K562 (cell line): ENCODE measurements at regions not wholly inside any gene's neighbourhood (a gene's known extent, or its start where the extent isn't known, plus 50 kb on each side); places are given as distances from the start of the nearest gene placed in this dataset.

Experiments
- ATAC-seq: fragments of 200-7000 bp; cut with Tn5 transposase; 3 replicates; pipeline ENCODE4 v1.9.1; 2020; ENCODE audit warnings: moderate library complexity
- BruUV-seq: library from RNA; stranded (reverse); fragments of 400-500 nt; replicated peaks from 2 replicates; lab custom pipeline; 2021; lab: Mats Ljungman, UMichigan
- CTCF ChIA-PET: fragments of 300-600 bp; formaldehyde crosslinking; extraction: SDS; loops from one replicate; lab custom pipeline; 2021; ENCODE audit warnings: low intra/inter-chr PET ratio; lab: Yijun Ruan, JAX
- POLR2A ChIA-PET: fragments of 300-600, 350-650 bp; sonication (Branson Sonifier 250); formaldehyde crosslinking; extraction: SDS; loops from one replicate; lab custom pipeline; 2021; ENCODE audit warnings: antibody characterized with exemption, inconsistent platforms; lab: Yijun Ruan, JAX
- DNase-seq, 4 experiments: peaks; one replicate each; pipeline versions ENCODE4 v3.0.0 to v3.0.0-alpha.2; 2011 to 2018; ENCODE audit warnings: low spot score in 3 of 4, mixed read lengths in 3 of 4; ENCODE audit errors: extremely low read depth in 1 of 4
- FAIRE-seq: peaks from 2 replicates; lab custom pipeline; 2011; peaks lifted over from hg19 to GRCh38; lab: Jason Lieb, UNC
- H2AFZ ChIP-seq: 2 replicates; pipeline ENCODE4 v1.6.0; 2011; ENCODE audit warnings: low read depth, low read length, control low read depth, inconsistent platforms
- H3K27ac ChIP-seq: fragments of 200-600 bp; 3 replicates; pipeline ENCODE4 v1.8.0; 2011; ENCODE audit warnings: low read depth, mild to moderate bottlenecking, control low read depth, inconsistent platforms, low read length, moderate library complexity, mixed read lengths; ENCODE audit errors: extremely low read depth
- H3K27me3 ChIP-seq, 2 experiments: fragments of 300-600 bp in 1 of 2; 2 replicates in 1 of 2; 3 replicates in 1 of 2; pipeline versions ENCODE4 v1.6.0 to v1.8.0; 2011; ENCODE audit warnings: inconsistent platforms in 2 of 2, low read length in 2 of 2, mild to moderate bottlenecking in 1 of 2, mixed read lengths in 1 of 2, moderate library complexity in 1 of 2; ENCODE audit not compliant: control insufficient read depth in 2 of 2, insufficient read depth in 2 of 2
- H3K36me3 ChIP-seq: fragments of 300-600 bp; 3 replicates; pipeline ENCODE4 v1.8.0; 2011; ENCODE audit warnings: mild to moderate bottlenecking, low read length, inconsistent platforms; ENCODE audit not compliant: control insufficient read depth, insufficient read depth
- H3K4me1 ChIP-seq, 2 experiments: fragments of 200-600 bp in 1 of 2; replicated peaks in 1 of 2; 2 replicates in 1 of 2; 3 replicates in 1 of 2; pipeline versions ENCODE4 v1.5.1 to v1.8.0; 2011; ENCODE audit warnings: inconsistent platforms in 2 of 2, low read length in 2 of 2, mild to moderate bottlenecking in 1 of 2, mixed read lengths in 1 of 2, moderate library complexity in 1 of 2; ENCODE audit not compliant: control insufficient read depth in 2 of 2, insufficient read depth in 2 of 2
- H3K4me2 ChIP-seq: 2 replicates; pipeline ENCODE4 v1.6.1; 2011; ENCODE audit warnings: low read length, control low read depth, inconsistent platforms, mixed read lengths; ENCODE audit not compliant: insufficient read depth
- H3K4me3 ChIP-seq: fragments of 200-600 bp; sonication (generic), shearing (Covaris generic); 2 replicates; pipeline ENCODE4 v1.5.1; 2016; ENCODE audit warnings: control low read depth, inconsistent platforms
- H3K79me2 ChIP-seq: fragments of 200-600 bp; 3 replicates; pipeline ENCODE4 v1.8.0; 2011; ENCODE audit warnings: low read length, inconsistent platforms; ENCODE audit not compliant: control insufficient read depth, insufficient read depth
- H3K9ac ChIP-seq, 2 experiments: 2 replicates each; pipeline versions ENCODE4 v1.6.0 to v1.6.1; 2011; ENCODE audit warnings: low read depth in 2 of 2, low read length in 2 of 2, control low read depth in 1 of 2, inconsistent platforms in 1 of 2, mild to moderate bottlenecking in 1 of 2, mixed read lengths in 1 of 2; ENCODE audit not compliant: insufficient read depth in 1 of 2
- H3K9me1 ChIP-seq: one replicate; pipeline ENCODE4 v1.6.0; 2011; ENCODE audit warnings: inconsistent platforms, mild to moderate bottlenecking, low read length, moderate library complexity; ENCODE audit not compliant: control insufficient read depth, insufficient read depth
- H3K9me3 ChIP-seq: replicated peaks from 2 replicates; pipeline ENCODE4 v1.5.1; 2011; ENCODE audit warnings: low read depth, low read length, inconsistent platforms; ENCODE audit not compliant: control insufficient read depth, insufficient read depth
- H4K20me1 ChIP-seq: replicated peaks from 2 replicates; pipeline ENCODE4 v1.6.1; 2011; ENCODE audit warnings: low read length, inconsistent platforms, mixed read lengths; ENCODE audit not compliant: control insufficient read depth, insufficient read depth
- BRD9 ChIP-seq: fragments of 450-650 bp; IDR thresholded peaks from 2 replicates; pipeline ENCODE4 v1.6.1; 2018; ENCODE audit warnings: low read depth; ENCODE audit not compliant: partially characterized antibody
- EP300 ChIP-seq: IDR thresholded peaks from 2 replicates; pipeline ENCODE4 v1.6.1; 2012; ENCODE audit warnings: low read length, improper control_type of control experiment
- ESRRB ChIP-seq: fragments of 250-450 bp; sonication (Bioruptor Pico); IDR thresholded peaks from 2 replicates; pipeline ENCODE4 v1.5.0; 2020; ENCODE audit warnings: mild to moderate bottlenecking, moderate library complexity, borderline replicate concordance
- ETV1 ChIP-seq: fragments of 450-650 bp; conservative IDR thresholded peaks from 2 replicates; pipeline ENCODE4 v1.6.1; 2016; ENCODE audit warnings: missing genetic modification characterization, control low read depth, low read depth, missing compliant biosample characterization
- GTF2F1 ChIP-seq: IDR thresholded peaks from 2 replicates; pipeline ENCODE4 v1.6.1; 2011; ENCODE audit warnings: low read depth, low read length, improper control_type of control experiment
- HDGF ChIP-seq: fragments of 450-650 bp; IDR thresholded peaks from 2 replicates; pipeline ENCODE4 v1.6.1; 2016
- MIER1 ChIP-seq: fragments of 450-650 bp; IDR thresholded peaks from 2 replicates; pipeline ENCODE4 v1.6.1; 2016; ENCODE audit warnings: antibody characterized with exemption, mild to moderate bottlenecking, low read depth
- POLR2AphosphoS5 ChIP-seq: IDR thresholded peaks from 2 replicates; pipeline ENCODE4 v1.6.1; 2011; ENCODE audit warnings: mild to moderate bottlenecking, low read depth, low read length, moderate library complexity; ENCODE audit not compliant: control insufficient read depth, insufficient read depth
- POU5F1 ChIP-seq: fragments of 150-350 bp; IDR thresholded peaks from 2 replicates; pipeline ENCODE4 v1.6.1; 2014; ENCODE audit warnings: borderline replicate concordance, low read length, low read depth, mild to moderate bottlenecking; ENCODE audit not compliant: partially characterized antibody
- YY1 ChIP-seq, 3 experiments: IDR thresholded peaks; 2 replicates each; pipeline ENCODE4 v1.6.1; 2011; ENCODE audit warnings: low read length in 2 of 3, mild to moderate bottlenecking in 2 of 3, moderate library complexity in 2 of 3, borderline replicate concordance in 1 of 3, control low read depth in 1 of 3, low read depth in 1 of 3; ENCODE audit not compliant: insufficient read depth in 3 of 3, insufficient replicate concordance in 2 of 3, control insufficient read depth in 1 of 3, insufficient read length in 1 of 3; ENCODE audit errors: extremely low read depth in 1 of 3
- ZBED1 ChIP-seq: IDR thresholded peaks from 2 replicates; pipeline ENCODE4 v1.6.1; 2014
- ZNF354B ChIP-seq: fragments of 250-450 bp; sonication (Bioruptor Pico); IDR thresholded peaks from 2 replicates; pipeline ENCODE4 v1.4.0; 2020
- ZNF445 ChIP-seq: fragments of 250-450 bp; sonication (Bioruptor Pico); IDR thresholded peaks from 2 replicates; pipeline ENCODE4 v1.4.0; 2020; ENCODE audit warnings: low read depth, mild to moderate bottlenecking, moderate library complexity
- ZNF778 ChIP-seq: fragments of 450-650 bp; formaldehyde crosslinking; IDR thresholded peaks from 2 replicates; pipeline ENCODE4 v1.4.0; 2020; ENCODE audit warnings: mild to moderate bottlenecking, moderate library complexity
- in situ Hi-C: fragments of 300-500 bp; cut with MboI; formaldehyde crosslinking; loops from 4 replicates; pipeline ENCODE4 v1.15.0; 2018; ENCODE audit warnings: inconsistent platforms, mixed read lengths
- intact Hi-C: fragments of 100-400 bp; cut with micrococcal nuclease; formaldehyde crosslinking; loops from 2 replicates; pipeline ENCODE4 v1.14.2; 2022
- TF ChIP-seq, protein P1 (sequence below): sonication (generic); formaldehyde crosslinking; IDR thresholded peaks from 2 replicates; pipeline ENCODE4 v1.8.1; 2023; ENCODE audit warnings: missing genetic modification reagents, mild to moderate bottlenecking, borderline replicate concordance
- TF ChIP-seq, protein P2 (sequence below): sonication (generic); formaldehyde crosslinking; IDR thresholded peaks from 2 replicates; pipeline ENCODE4 v1.9.0; 2022; ENCODE audit warnings: mild to moderate bottlenecking, missing genetic modification reagents
- TF ChIP-seq, protein P3 (sequence below), 3 experiments: fragments of 200-800 bp in 1 of 3; sonication (Bioruptor generic) in 1 of 3; sonication (generic) in 1 of 3; formaldehyde crosslinking in 1 of 3; IDR thresholded peaks; 2 replicates each; pipeline versions ENCODE4 v1.6.1 to v1.8.0; 2016 to 2022; ENCODE audit warnings: mild to moderate bottlenecking in 2 of 3, missing compliant biosample characterization in 2 of 3, missing genetic modification characterization in 2 of 3, missing genetic modification reagents in 1 of 3

DNA sequence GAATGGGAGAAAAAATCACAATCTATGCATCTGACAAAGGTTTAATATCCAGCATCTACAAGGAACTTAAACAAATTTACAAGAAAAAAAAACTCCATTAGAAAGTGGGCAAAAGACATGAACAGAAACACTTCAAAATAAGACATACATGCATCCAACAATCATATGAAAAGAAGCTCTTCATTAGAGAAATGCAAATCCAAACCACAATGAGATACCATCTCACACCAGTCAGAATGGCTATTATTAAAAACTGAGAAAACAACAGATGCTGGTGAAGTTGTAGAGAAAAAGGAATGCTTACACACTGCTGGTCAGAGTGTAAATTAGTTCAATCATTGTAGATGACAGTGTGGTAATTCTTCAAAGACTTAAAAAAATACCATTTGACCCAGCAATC is 306.0 kb upstream of the TBX22 start:
- H3K9me3 ChIP-seq = no peaks in the 10 kb centered on the region
- no peak overlapping the region for H3K27ac ChIP-seq
- TF ChIP-seq, protein P1, sequence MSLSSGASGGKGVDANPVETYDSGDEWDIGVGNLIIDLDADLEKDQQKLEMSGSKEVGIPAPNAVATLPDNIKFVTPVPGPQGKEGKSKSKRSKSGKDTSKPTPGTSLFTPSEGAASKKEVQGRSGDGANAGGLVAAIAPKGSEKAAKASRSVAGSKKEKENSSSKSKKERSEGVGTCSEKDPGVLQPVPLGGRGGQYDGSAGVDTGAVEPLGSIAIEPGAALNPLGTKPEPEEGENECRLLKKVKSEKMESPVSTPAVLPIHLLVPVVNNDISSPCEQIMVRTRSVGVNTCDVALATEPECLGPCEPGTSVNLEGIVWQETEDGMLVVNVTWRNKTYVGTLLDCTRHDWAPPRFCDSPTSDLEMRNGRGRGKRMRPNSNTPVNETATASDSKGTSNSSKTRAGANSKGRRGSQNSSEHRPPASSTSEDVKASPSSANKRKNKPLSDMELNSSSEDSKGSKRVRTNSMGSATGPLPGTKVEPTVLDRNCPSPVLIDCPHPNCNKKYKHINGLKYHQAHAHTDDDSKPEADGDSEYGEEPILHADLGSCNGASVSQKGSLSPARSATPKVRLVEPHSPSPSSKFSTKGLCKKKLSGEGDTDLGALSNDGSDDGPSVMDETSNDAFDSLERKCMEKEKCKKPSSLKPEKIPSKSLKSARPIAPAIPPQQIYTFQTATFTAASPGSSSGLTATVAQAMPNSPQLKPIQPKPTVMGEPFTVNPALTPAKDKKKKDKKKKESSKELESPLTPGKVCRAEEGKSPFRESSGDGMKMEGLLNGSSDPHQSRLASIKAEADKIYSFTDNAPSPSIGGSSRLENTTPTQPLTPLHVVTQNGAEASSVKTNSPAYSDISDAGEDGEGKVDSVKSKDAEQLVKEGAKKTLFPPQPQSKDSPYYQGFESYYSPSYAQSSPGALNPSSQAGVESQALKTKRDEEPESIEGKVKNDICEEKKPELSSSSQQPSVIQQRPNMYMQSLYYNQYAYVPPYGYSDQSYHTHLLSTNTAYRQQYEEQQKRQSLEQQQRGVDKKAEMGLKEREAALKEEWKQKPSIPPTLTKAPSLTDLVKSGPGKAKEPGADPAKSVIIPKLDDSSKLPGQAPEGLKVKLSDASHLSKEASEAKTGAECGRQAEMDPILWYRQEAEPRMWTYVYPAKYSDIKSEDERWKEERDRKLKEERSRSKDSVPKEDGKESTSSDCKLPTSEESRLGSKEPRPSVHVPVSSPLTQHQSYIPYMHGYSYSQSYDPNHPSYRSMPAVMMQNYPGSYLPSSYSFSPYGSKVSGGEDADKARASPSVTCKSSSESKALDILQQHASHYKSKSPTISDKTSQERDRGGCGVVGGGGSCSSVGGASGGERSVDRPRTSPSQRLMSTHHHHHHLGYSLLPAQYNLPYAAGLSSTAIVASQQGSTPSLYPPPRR (CRISPR knock-in tag) = no peak
- TF ChIP-seq, protein P2, sequence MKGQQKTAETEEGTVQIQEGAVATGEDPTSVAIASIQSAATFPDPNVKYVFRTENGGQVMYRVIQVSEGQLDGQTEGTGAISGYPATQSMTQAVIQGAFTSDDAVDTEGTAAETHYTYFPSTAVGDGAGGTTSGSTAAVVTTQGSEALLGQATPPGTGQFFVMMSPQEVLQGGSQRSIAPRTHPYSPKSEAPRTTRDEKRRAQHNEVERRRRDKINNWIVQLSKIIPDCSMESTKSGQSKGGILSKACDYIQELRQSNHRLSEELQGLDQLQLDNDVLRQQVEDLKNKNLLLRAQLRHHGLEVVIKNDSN (CRISPR knock-in tag) = no peak
- TF ChIP-seq BRD9 (no peak), YY1 (IDR thresholded peaks at IDR 0.05; ENCODE audit: borderline replicate concordance in 1 of 3, control insufficient read depth in 1 of 3, extremely low read depth in 1 of 3, insufficient read depth in 3 of 3, insufficient read length in 1 of 3, insufficient replicate concordance in 2 of 3, low read depth in 1 of 3, low read length in 2 of 3) (no peak), POU5F1 (no peak), POLR2AphosphoS5 (no peak), ZNF445 (no peak), ZNF354B (CRISPR knock-in tag) (no peak), ESRRB (CRISPR knock-in tag) (no peak), ETV1 (tag) (no peak), MIER1 (no peak), HDGF (no peak), ZNF778 (no peak), EP300 (no peak), GTF2F1 (no peak), ZBED1 (no peak)
- TF ChIP-seq, protein P3, sequence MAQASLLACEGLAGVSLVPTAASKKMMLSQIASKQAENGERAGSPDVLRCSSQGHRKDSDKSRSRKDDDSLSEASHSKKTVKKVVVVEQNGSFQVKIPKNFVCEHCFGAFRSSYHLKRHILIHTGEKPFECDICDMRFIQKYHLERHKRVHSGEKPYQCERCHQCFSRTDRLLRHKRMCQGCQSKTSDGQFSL (CRISPR knock-in tag; IDR thresholded peaks at IDR 0.05) = no peak
- TF ChIP-seq, protein P3 (tag; IDR thresholded peaks at IDR 0.05) = no peak
- ChIA-PET CTCF (no interaction called here), POLR2A (no interaction called here)
- BruUV-seq = no TSS peak
- FAIRE-seq (no peak), ATAC-seq (no peak), DNase-seq (no peak)
- H4K20me1 ChIP-seq = no peaks in the 10 kb centered on the region
- intact Hi-C loops = no loop called here
- H3K36me3 ChIP-seq = no peaks in the 10 kb centered on the region
- H3K9ac ChIP-seq = no peak overlapping the region
- no peak overlapping the region for H3K4me3 ChIP-seq
- no peaks in the 10 kb centered on the region for H3K9me1 ChIP-seq
- in situ Hi-C loops = no loop called here
- H3K4me1 ChIP-seq = no peaks in the 10 kb centered on the region
- no peaks in the 10 kb centered on the region for H3K27me3 ChIP-seq
- no peaks in the 10 kb centered on the region for H3K79me2 ChIP-seq
- H3K4me2 ChIP-seq = no peak overlapping the region
- H2AFZ ChIP-seq = no peak overlapping the region
